Mesothelial cell of epicardium (in vitro differentiated cells): ENCODE measurements at regions not wholly inside any gene's neighbourhood (a gene's known extent, or its start where the extent isn't known, plus 50 kb on each side); places are given as distances from the start of the nearest gene placed in this dataset.

Experiments used
- DNase-seq, 2 experiments: peaks; one replicate each; pipeline ENCODE4 v3.0.0; 2021; ENCODE audit warnings: low spot score in 2 of 2; ENCODE audit not compliant: unreplicated experiment in 2 of 2
- H3K27ac Mint-ChIP-seq: 2 replicates; pipeline ENCODE4 v1.8.0; 2021; ENCODE audit warnings: mixed read lengths
- H3K27me3 Mint-ChIP-seq: 2 replicates; pipeline ENCODE4 v1.8.0; 2021; ENCODE audit warnings: low read depth, mixed read lengths
- H3K36me3 Mint-ChIP-seq: 2 replicates; pipeline ENCODE4 v1.8.0; 2021; ENCODE audit warnings: mixed read lengths
- H3K4me1 Mint-ChIP-seq: 2 replicates; pipeline ENCODE4 v1.8.0; 2021; ENCODE audit warnings: mixed read lengths
- H3K4me3 Mint-ChIP-seq: 2 replicates; pipeline ENCODE4 v1.8.0; 2021; ENCODE audit warnings: mild to moderate bottlenecking, moderate library complexity, mixed read lengths
- H3K9me3 Mint-ChIP-seq: 2 replicates; pipeline ENCODE4 v1.8.0; 2021; ENCODE audit warnings: mixed read lengths
- TF ChIP-seq, protein P1 (sequence below): fragments of 200-600 bp; sonication (generic); IDR thresholded peaks from one replicate; pipeline ENCODE4 v1.5.0; 2021; ENCODE audit warnings: antibody characterized with exemption; ENCODE audit not compliant: unreplicated experiment

DNA sequence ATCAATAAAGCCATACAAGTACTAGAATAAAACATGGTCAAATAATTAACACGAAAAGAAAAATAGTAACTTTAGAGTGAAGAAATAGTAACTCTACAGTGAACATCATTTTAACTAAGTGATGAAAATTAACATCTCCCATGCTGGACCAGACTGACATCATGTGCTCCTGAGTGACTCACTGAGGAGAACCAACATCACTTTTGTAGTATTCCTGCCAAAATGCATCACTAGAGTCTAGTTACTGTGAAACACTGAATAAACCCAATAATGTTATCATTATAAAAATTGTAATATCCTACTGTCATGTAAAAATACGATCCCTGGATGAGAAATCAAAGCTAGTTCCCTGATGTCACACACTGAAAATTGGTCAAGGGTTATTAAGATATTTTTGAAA, 361.3 kb downstream of the CD109 start:
- no peak for DNase-seq
- Mint-ChIP-seq H3K36me3 (no peaks in the 10 kb centered on the region), H3K27ac (no peak overlapping the region), H3K4me3 (no peak overlapping the region), H3K27me3 (peaks cover 7% of the 10 kb centered on the region), H3K9me3 (peaks cover 3% of the 10 kb centered on the region), H3K4me1 (no peaks in the 10 kb centered on the region)
- TF ChIP-seq, protein P1, sequence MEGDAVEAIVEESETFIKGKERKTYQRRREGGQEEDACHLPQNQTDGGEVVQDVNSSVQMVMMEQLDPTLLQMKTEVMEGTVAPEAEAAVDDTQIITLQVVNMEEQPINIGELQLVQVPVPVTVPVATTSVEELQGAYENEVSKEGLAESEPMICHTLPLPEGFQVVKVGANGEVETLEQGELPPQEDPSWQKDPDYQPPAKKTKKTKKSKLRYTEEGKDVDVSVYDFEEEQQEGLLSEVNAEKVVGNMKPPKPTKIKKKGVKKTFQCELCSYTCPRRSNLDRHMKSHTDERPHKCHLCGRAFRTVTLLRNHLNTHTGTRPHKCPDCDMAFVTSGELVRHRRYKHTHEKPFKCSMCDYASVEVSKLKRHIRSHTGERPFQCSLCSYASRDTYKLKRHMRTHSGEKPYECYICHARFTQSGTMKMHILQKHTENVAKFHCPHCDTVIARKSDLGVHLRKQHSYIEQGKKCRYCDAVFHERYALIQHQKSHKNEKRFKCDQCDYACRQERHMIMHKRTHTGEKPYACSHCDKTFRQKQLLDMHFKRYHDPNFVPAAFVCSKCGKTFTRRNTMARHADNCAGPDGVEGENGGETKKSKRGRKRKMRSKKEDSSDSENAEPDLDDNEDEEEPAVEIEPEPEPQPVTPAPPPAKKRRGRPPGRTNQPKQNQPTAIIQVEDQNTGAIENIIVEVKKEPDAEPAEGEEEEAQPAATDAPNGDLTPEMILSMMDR: no peak

DNA sequence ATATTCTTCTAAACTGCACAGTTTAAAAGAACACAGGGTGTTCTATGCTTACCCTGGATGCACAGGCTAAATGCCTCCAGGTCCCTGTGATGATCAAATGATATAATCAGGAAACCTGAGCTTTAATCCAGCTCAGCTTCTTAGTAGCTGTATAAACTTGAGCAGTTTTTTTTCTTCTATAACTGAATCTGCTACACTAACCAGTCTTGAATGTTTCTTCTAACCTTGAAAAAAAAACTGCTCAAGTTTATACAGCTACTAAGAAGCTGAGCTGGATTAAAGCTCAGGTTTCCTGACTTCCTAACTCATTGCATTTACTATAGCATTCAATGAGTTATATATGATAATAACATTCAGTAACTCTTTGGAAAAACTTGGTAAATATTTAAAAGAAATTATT, 358.2 kb downstream of the CD109 start:
- H3K9me3 Mint-ChIP-seq: peaks cover 3% of the 10 kb centered on the region
- no peak overlapping the region for H3K4me3 Mint-ChIP-seq
- H3K27me3 Mint-ChIP-seq: peaks cover 7% of the 10 kb centered on the region
- no peaks in the 10 kb centered on the region for H3K4me1 Mint-ChIP-seq
- TF ChIP-seq, protein P1: no peak
- H3K36me3 Mint-ChIP-seq: no peaks in the 10 kb centered on the region
- no peak for DNase-seq
- H3K27ac Mint-ChIP-seq: no peak overlapping the region

DNA sequence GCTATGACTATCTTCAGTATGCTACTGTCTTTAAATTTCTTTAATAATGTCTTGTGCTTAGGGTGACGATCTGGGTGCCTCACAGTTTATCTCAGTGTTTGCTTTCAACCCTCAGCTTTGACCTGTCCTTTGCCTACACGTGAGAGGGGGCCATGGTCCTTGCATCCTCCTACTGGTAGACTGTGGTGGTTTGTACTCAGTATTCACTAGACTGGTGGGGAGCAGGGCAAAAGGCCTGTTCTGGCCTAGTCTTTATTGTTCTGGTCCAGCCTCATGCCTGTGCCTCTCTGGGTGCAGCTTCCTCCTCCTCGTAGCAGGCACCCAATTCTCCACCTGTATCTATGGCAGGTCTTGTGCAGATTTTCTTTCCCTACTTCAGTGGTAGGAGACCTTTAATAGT, 354.9 kb downstream of the CD109 start:
- TF ChIP-seq, protein P1: no peak
- Mint-ChIP-seq H3K4me3 (no peak overlapping the region), H3K27ac (no peak overlapping the region), H3K27me3 (peaks cover 7% of the 10 kb centered on the region), H3K4me1 (no peaks in the 10 kb centered on the region), H3K9me3 (no peaks in the 10 kb centered on the region), H3K36me3 (no peaks in the 10 kb centered on the region)
- DNase-seq: no peak

DNA sequence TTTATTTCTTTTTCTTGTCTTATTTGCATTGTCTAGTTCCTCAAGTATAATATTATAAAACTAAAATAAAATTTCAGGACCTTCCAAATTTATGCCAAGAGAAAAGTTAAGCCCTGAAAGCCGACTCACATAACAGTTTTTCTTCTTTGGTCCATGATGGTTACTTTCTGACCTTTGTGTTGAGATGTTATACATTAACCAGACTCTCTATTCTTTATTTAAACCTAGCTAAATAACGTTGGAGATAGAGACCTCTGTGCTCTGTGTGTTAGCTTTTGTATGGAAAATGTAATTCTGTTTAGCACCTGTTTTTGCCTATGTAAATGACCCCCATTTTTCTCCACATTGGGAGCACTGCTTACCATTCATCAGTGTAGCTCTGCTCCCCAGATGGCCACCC, 352.4 kb downstream of the CD109 start:
- no peak overlapping the region for H3K4me3 Mint-ChIP-seq
- no peaks in the 10 kb centered on the region for H3K4me1 Mint-ChIP-seq
- H3K9me3 Mint-ChIP-seq: no peaks in the 10 kb centered on the region
- H3K27ac Mint-ChIP-seq: no peak overlapping the region
- peaks cover 1% of the 10 kb centered on the region for H3K27me3 Mint-ChIP-seq
- TF ChIP-seq, protein P1: no peak
- H3K36me3 Mint-ChIP-seq: no peaks in the 10 kb centered on the region
- DNase-seq: no peak

DNA sequence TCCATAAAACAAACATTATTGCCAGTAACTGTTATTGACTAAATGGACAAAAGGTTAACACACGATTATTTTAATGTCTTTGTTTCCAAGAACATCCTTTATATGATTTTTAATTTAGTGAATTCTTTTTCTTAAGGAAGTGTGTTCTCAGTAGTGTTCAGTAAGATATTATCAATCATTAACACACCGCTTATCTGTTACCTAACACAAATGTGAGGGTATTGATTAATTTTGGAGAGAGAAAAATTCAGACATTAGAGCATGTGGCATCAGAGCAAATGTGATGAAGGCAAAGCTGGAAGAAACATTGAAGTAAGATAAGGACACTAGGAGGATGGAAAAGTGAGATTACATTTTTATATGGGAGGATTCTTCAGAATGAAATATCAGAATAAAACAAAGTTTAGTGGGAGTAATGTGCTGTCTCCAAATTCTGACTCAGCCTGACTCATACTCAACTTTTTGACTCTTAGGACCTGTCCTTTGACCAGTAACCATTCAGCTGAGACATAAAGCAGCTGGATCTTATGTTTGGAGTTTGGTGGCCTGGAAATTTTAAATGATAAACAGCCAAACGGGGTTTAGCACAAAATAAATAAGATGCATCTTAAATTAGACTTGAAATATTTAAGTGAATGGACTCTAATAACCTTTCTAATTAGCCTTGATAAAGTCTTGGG, 348.6 kb downstream of the CD109 start:
- Mint-ChIP-seq H3K27ac (no peak overlapping the region), H3K36me3 (no peaks in the 10 kb centered on the region), H3K9me3 (no peaks in the 10 kb centered on the region), H3K4me3 (no peak overlapping the region), H3K4me1 (no peaks in the 10 kb centered on the region), H3K27me3 (no peaks in the 10 kb centered on the region)
- TF ChIP-seq, protein P1: no peak
- no peak for DNase-seq

DNA sequence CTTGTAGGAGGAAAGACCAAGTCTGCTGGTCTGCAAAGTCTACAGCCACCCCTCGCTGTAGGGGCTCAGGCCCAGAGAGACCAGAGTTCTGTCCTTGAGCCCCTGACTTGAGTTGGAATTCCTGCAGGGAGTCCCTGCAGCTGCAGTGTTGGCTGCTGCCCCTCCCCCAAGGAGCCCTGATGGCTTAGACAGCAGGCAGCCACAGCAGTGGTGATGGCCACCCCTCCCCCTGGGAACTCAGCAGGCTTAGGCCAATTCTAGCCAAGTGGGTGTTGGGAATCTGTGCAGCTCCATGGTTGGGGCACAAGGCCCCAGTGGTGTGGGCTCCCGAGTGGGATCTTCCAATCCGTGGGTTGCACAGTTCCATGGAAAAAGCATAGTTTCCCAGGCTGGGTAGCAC, 345.4 kb downstream of the CD109 start:
- H3K4me1 Mint-ChIP-seq: no peaks in the 10 kb centered on the region
- no peak overlapping the region for H3K4me3 Mint-ChIP-seq
- peaks cover 19% of the 10 kb centered on the region for H3K9me3 Mint-ChIP-seq
- TF ChIP-seq, protein P1: no peak
- no peak for DNase-seq
- H3K27me3 Mint-ChIP-seq: no peaks in the 10 kb centered on the region
- no peaks in the 10 kb centered on the region for H3K36me3 Mint-ChIP-seq
- no peak overlapping the region for H3K27ac Mint-ChIP-seq
